ENCODE measurements at regions not wholly inside any gene's neighbourhood (a gene's known extent, or its start where the extent isn't known, plus 50 kb on each side); places are given as distances from the start of the nearest gene placed in this dataset.

DNA sequence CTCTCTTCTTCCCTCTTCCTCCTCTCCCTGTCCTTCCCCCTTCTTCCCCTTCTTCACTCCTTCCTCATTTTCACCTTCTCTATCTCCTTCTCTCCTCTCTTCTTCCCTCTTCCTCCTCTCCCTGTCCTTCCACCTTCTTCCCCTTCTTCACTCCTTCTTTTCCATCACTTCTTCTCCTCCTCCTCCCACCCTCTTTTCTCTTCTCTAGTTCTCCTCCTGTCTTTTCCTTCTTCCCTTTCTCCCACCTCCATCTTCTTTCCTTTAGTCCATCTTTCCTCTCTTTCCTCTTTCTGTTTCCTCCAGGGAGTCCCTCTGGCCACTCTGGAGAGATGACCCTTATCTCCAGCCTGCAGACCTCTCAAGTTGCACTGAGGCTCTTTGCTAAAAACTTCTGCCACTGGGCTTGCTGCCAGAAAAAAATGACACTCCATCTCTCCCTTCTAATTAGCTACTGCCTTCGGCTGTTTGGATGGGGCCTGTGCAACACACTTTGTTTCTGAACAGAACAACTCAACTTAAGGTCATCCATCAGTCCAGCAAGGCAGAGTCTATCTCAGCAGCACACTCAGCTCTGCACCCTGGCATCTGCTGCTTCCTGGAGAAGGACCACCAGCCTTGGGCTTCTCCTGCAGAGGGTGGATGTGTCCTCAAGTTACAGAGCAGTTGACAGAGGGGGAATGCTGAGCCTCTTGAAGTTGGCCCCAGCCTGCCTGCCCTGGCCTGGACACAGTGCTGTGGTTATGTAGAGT, 538.8 kb downstream of the MATN1 start:
- Histone ChIP-seq H3K9me3 (no peaks in the 10 kb centered on the region), H3K27ac (no peak overlapping the region), H3K4me1 (no peaks in the 10 kb centered on the region), H3K4me3 (no peak overlapping the region), H3K36me3 (no peaks in the 10 kb centered on the region), H3K27me3 (peaks cover 0 to 10% of the 10 kb centered on the region in 2 donors)
- TF ChIP-seq, protein P1, sequence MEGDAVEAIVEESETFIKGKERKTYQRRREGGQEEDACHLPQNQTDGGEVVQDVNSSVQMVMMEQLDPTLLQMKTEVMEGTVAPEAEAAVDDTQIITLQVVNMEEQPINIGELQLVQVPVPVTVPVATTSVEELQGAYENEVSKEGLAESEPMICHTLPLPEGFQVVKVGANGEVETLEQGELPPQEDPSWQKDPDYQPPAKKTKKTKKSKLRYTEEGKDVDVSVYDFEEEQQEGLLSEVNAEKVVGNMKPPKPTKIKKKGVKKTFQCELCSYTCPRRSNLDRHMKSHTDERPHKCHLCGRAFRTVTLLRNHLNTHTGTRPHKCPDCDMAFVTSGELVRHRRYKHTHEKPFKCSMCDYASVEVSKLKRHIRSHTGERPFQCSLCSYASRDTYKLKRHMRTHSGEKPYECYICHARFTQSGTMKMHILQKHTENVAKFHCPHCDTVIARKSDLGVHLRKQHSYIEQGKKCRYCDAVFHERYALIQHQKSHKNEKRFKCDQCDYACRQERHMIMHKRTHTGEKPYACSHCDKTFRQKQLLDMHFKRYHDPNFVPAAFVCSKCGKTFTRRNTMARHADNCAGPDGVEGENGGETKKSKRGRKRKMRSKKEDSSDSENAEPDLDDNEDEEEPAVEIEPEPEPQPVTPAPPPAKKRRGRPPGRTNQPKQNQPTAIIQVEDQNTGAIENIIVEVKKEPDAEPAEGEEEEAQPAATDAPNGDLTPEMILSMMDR (IDR thresholded peaks at IDR 0.05), result no peak
- intact Hi-C loops (cut with DNase I; ENCODE audit: low total_unique reads), result no loop called here
- DNase-seq, result no peak

DNA sequence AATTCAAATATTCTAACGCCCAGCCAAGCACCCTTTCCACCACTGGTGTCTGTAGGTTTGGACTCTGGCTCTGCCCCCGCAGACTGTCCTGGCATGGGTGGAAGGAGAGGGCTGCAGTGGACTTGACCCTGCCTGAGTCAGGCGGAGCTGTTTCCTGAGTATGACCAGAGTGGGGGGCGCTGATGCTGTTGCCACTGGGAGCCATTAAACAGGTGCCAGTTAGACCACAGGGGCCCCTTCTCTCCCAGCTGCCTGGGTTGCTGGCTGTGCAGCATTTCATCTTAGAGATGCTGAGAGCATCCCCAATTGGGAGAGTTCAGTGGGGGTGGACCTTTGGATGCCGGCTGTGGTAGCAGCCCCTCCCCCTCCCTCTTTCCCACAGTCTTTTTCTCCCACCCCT, 539.5 kb downstream of the MATN1 start:
- peaks cover 0 to 10% of the 10 kb centered on the region in 2 donors for H3K27me3 ChIP-seq
- intact Hi-C loops (cut with DNase I; ENCODE audit: low total_unique reads), result no loop called here
- H3K36me3 ChIP-seq, result no peaks in the 10 kb centered on the region
- H3K27ac ChIP-seq, result no peak overlapping the region
- no peaks in the 10 kb centered on the region for H3K9me3 ChIP-seq
- no peaks in the 10 kb centered on the region for H3K4me1 ChIP-seq
- DNase-seq, result no peak
- TF ChIP-seq, protein P1 (IDR thresholded peaks at IDR 0.05), result no peak
- no peak overlapping the region for H3K4me3 ChIP-seq

DNA sequence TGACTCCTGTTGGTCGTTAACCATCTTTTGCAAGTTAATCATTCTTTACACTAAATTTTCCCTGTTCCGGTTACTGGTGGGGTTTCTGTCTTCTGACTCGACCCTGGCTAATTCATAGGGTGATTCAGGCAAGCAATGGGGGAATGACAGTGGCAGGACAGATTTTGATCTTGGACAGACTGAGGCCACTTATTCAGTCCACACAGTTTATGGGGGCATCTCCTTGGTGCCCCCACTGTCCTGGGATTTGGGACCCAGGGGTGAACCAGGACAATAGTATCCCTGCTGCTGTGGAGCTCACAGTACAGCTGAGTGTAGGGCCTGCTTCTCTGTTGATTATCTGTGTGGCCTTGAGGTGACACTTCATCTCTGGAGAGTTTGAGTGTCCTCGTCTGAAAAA, 540.4 kb downstream of the MATN1 start:
- intact Hi-C loops (cut with DNase I; ENCODE audit: low total_unique reads), result no loop called here

DNA sequence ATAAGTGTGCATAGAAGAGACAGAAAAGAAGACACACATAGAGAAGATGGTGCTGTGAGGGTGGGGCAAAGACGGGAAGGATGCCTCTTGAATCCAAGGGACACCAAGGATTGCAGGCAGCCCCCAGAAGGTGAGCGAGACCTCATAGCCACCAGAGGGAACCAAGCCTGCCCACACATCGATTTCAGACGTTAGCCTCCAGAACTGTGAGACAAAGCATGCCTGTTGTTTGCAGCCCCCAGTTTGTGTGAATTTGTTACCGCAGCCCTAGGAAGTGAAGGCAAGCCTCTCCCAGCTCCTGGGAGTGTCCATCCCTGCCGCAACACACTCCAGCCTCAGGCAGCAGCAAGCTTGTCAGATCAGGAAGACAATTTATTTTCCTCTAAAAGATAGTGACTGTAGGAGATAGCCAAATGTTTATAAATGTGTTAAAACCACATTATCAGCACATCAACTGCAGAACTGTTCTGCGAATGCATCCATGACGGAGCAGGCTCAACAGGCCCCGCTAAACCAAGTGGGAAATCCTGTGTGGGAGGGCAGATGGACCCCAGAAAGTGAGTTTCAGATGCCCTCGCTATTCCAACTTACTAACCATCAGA, 543.3 kb downstream of the MATN1 start:
- Histone ChIP-seq H3K4me3 (no peak overlapping the region), H3K9me3 (peaks cover 0 to 5% (median 4%) of the 10 kb centered on the region in 3 donors), H3K27me3 (peaks cover 0 to 4% of the 10 kb centered on the region in 2 donors), H3K27ac (no peak overlapping the region), H3K4me1 (no peaks in the 10 kb centered on the region), H3K36me3 (no peaks in the 10 kb centered on the region)
- intact Hi-C loops (cut with DNase I; ENCODE audit: low total_unique reads), result no loop called here
- TF ChIP-seq, protein P1 (IDR thresholded peaks at IDR 0.05), result no peak
- no peak for DNase-seq

More for the DNA sequence above, 540.4 kb downstream of the MATN1 start:
- H3K27ac ChIP-seq, result no peak overlapping the region
- TF ChIP-seq, protein P1 (IDR thresholded peaks at IDR 0.05), result no peak
- no peak overlapping the region for H3K4me3 ChIP-seq
- no peaks in the 10 kb centered on the region for H3K4me1 ChIP-seq
- no peaks in the 10 kb centered on the region for H3K36me3 ChIP-seq
- H3K27me3 ChIP-seq, result peaks cover 0 to 10% of the 10 kb centered on the region in 2 donors
- peaks cover 0 to 5% (median 4%) of the 10 kb centered on the region in 3 donors for H3K9me3 ChIP-seq
- DNase-seq, result no peak

DNA sequence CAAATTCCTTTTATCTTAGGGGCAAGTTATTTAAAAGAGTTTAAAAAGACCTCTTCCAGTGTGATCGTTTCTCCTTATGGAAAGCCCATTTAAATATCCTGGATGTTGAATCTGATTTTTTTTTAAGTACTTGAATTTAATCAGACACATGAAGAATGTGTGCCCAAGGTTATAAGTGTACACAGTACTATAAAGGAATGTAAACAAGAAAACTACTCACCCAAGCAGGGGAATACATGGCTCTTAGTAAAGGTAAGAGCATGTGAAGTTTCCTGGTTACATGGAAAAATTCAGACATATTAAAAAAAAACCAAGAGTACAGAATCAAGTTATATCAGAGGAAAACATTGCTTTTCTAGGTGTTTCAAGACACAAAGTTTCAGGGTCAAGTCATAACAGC, 546.9 kb downstream of the MATN1 start:
- Histone ChIP-seq H3K9me3 (peaks cover 0 to 5% (median 4%) of the 10 kb centered on the region in 3 donors), H3K36me3 (no peaks in the 10 kb centered on the region), H3K27ac (no peak overlapping the region), H3K27me3 (no peaks in the 10 kb centered on the region), H3K4me1 (no peaks in the 10 kb centered on the region), H3K4me3 (no peak overlapping the region)
- intact Hi-C loops (cut with DNase I; ENCODE audit: low total_unique reads), result no loop called here
- DNase-seq, result no peak
- TF ChIP-seq, protein P1 (IDR thresholded peaks at IDR 0.05), result no peak

Data from tibial artery (tissue), 4 donors.